GM21723 (cell line): ENCODE measurements at regions not wholly inside any gene's neighbourhood (a gene's known extent, or its start where the extent isn't known, plus 50 kb on each side); places are given as distances from the start of the nearest gene placed in this dataset.
"Not testable (repeated sequence)": the region's sequence is repeated elsewhere in the genome, so short reads cannot be mapped to it uniquely, and the experiment has no call there.

Source experiments
- ATAC-seq: cut with Tn5 transposase; IDR thresholded peaks from one replicate; pipeline ENCODE4 v1.9.1; 2021; ENCODE audit warnings: mild to moderate bottlenecking, moderate library complexity; ENCODE audit not compliant: unreplicated experiment

- no peak for ATAC-seq
Observed at GRCh38 chr6:67003844-67004243, 1296.8 kb upstream of the EYS start.

- no peak for ATAC-seq
Observed at GRCh38 chr6:67000121-67000520, 1293.1 kb upstream of the EYS start.

GRCh38 chr6:66997579-66997978, 1290.6 kb upstream of the EYS start:
- ATAC-seq = not testable (repeated sequence)

- no peak for ATAC-seq
Observed at GRCh38 chr6:66995669-66996068, 1288.6 kb upstream of the EYS start.

GRCh38 chr6:66993708-66994107, 1286.7 kb upstream of the EYS start:
- ATAC-seq = not testable (repeated sequence)

- no peak for ATAC-seq
Observed at GRCh38 chr6:66993272-66993671, 1286.2 kb upstream of the EYS start.

- ATAC-seq = no peak
Observed at GRCh38 chr6:66992660-66993059, 1285.6 kb upstream of the EYS start.

GRCh38 chr6:66986940-66987339, 1279.9 kb upstream of the EYS start:
- no peak for ATAC-seq

GRCh38 chr6:66985816-66986215, 1278.8 kb upstream of the EYS start:
- ATAC-seq = no peak

GRCh38 chr6:66970373-66970772, 1263.3 kb upstream of the EYS start:
- no peak for ATAC-seq

- no peak for ATAC-seq
Observed at GRCh38 chr6:66965227-66965626, 1258.2 kb upstream of the EYS start.

- ATAC-seq = no peak
Observed at GRCh38 chr6:66964216-66964615, 1257.2 kb upstream of the EYS start.

GRCh38 chr6:66962082-66962481, 1255.1 kb upstream of the EYS start:
- no peak for ATAC-seq

- no peak for ATAC-seq
Observed at GRCh38 chr6:66961191-66961590, 1254.2 kb upstream of the EYS start.

- ATAC-seq = no peak
Observed at GRCh38 chr6:66949191-66949661, 1242.2 kb upstream of the EYS start.

GRCh38 chr6:66948106-66948505, 1241.1 kb upstream of the EYS start:
- no peak for ATAC-seq

- no peak for ATAC-seq
Observed at GRCh38 chr6:66940003-66940402, 1233.0 kb upstream of the EYS start.

- ATAC-seq = no peak
Observed at GRCh38 chr6:66937180-66937579, 1230.2 kb upstream of the EYS start.

GRCh38 chr6:66935612-66936011, 1228.6 kb upstream of the EYS start:
- ATAC-seq = no peak

- no peak for ATAC-seq
Observed at GRCh38 chr6:66931787-66932186, 1224.8 kb upstream of the EYS start.

- no peak for ATAC-seq
Observed at GRCh38 chr6:66930559-66931290, 1223.7 kb upstream of the EYS start.

- ATAC-seq = no peak
Observed at GRCh38 chr6:66926060-66926459, 1219.0 kb upstream of the EYS start.

GRCh38 chr6:66913657-66914056, 1206.6 kb upstream of the EYS start:
- no peak for ATAC-seq
